ENCODE measurements at regions not wholly inside any gene's neighbourhood (a gene's known extent, or its start where the extent isn't known, plus 50 kb on each side); places are given as distances from the start of the nearest gene placed in this dataset.

DNA sequence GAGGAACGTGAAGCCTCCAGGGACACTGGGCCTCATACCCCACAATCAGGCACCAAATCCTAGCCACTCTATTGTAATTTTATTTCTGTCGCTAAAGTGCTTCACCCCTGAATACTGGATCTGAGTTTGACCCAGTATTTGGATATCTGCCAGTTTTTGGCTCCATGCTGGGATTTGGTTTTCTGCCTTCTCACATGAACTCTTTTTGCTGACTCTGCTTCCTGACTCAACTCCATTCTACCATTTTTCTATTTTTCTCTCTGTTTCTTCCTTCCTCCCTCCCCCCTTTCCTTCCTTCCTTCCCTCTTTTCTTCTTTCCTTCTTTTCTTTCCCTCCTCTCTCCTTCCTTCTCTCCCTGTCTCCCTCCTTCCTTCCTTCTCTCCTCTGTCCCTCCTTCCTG, 151.3 kb upstream of the GJB5 start:
- Histone ChIP-seq H3K4me1 (no peaks in the 10 kb centered on the region), H3K9me3 (no peaks in the 10 kb centered on the region), H3K27me3 (peaks cover 0 to 10% (median 0%) of the 10 kb centered on the region in 3 donors), H3K36me3 (no peaks in the 10 kb centered on the region), H3K4me3 (no peak overlapping the region), H3K27ac (no peak overlapping the region)
- TF ChIP-seq EP300 (IDR thresholded peaks at IDR 0.05) (no peak), POLR2A (IDR thresholded peaks at IDR 0.05) (no peak), CTCF (IDR thresholded peaks at IDR 0.05) (no peak), POLR2AphosphoS5 (IDR thresholded peaks at IDR 0.05) (no peak)
- intact Hi-C loops (cut with DNase I): loop anchor here (10.0 kb wide), 1 partner anchor 969 kb away; no protein-coding TSS in a partner anchor
- DNase-seq: no peak
- 39 to 60% methylated on average over 2 of the region's 2 CpGs for WGBS, 2 donors

- WGBS, 2 donors: 88% methylated on average over 5 of the region's 5 CpGs
- Histone ChIP-seq H3K36me3 (no peaks in the 10 kb centered on the region), H3K27me3 (peaks cover 0 to 15% (median 0%) of the 10 kb centered on the region in 3 donors), H3K4me3 (no peak overlapping the region), H3K27ac (no peak overlapping the region), H3K9me3 (no peaks in the 10 kb centered on the region), H3K4me1 (no peaks in the 10 kb centered on the region)
- intact Hi-C loops (cut with DNase I): loop anchor here (10.0 kb wide), 1 partner anchor 972 kb away; no protein-coding TSS in a partner anchor
- TF ChIP-seq EP300 (IDR thresholded peaks at IDR 0.05): no peak
- no peak for TF ChIP-seq POLR2AphosphoS5 (IDR thresholded peaks at IDR 0.05)
- TF ChIP-seq CTCF (IDR thresholded peaks at IDR 0.05): no peak
- TF ChIP-seq POLR2A (IDR thresholded peaks at IDR 0.05): no peak
- no peak for DNase-seq
Measured at GRCh38 chr1:34606504-34606903, 148.3 kb upstream of the GJB5 start.

GRCh38 chr1:34610063-34610462, 144.8 kb upstream of the GJB5 start:
- H3K4me1 ChIP-seq: no peaks in the 10 kb centered on the region
- intact Hi-C loops (cut with DNase I): no loop called here
- no peak overlapping the region for H3K4me3 ChIP-seq
- H3K27ac ChIP-seq: no peak overlapping the region
- no peaks in the 10 kb centered on the region for H3K9me3 ChIP-seq
- H3K36me3 ChIP-seq: no peaks in the 10 kb centered on the region
- DNase-seq: no peak
- TF ChIP-seq POLR2AphosphoS5 (IDR thresholded peaks at IDR 0.05) (no peak), POLR2A (IDR thresholded peaks at IDR 0.05) (no peak), CTCF (IDR thresholded peaks at IDR 0.05) (no peak), EP300 (IDR thresholded peaks at IDR 0.05) (no peak)
- 15 to 43% methylated on average over 2 of the region's 2 CpGs for WGBS, 2 donors
- H3K27me3 ChIP-seq: peaks cover 0 to 20% (median 0%) of the 10 kb centered on the region in 3 donors

GRCh38 chr1:34611571-34611970, 143.3 kb upstream of the GJB5 start:
- no peak overlapping the region for H3K27ac ChIP-seq
- no peaks in the 10 kb centered on the region for H3K36me3 ChIP-seq
- H3K27me3 ChIP-seq: peaks cover 0 to 24% (median 0%) of the 10 kb centered on the region in 3 donors
- no peak for TF ChIP-seq CTCF (IDR thresholded peaks at IDR 0.05)
- no peak for TF ChIP-seq POLR2A (IDR thresholded peaks at IDR 0.05)
- no peak for TF ChIP-seq EP300 (IDR thresholded peaks at IDR 0.05)
- TF ChIP-seq POLR2AphosphoS5 (IDR thresholded peaks at IDR 0.05): no peak
- H3K9me3 ChIP-seq: no peaks in the 10 kb centered on the region
- no peak for DNase-seq
- H3K4me3 ChIP-seq: no peak overlapping the region
- H3K4me1 ChIP-seq: no peaks in the 10 kb centered on the region
- WGBS, 2 donors: 68 to 74% methylated on average over 5 of the region's 5 CpGs
- intact Hi-C loops (cut with DNase I): no loop called here

Data from sigmoid colon (tissue), 6 donors.